Kidney (tissue), 13 donors: ENCODE measurements at regions not wholly inside any gene's neighbourhood (a gene's known extent, or its start where the extent isn't known, plus 50 kb on each side); places are given as distances from the start of the nearest gene placed in this dataset.

Source experiments
- DNase-seq, 5 donors: peaks; one replicate each; pipeline ENCODE4 v3.0.0-alpha.2; 2013 to 2020
- FAIRE-seq: peaks from 2 replicates; lab custom pipeline; 2012; peaks lifted over from hg19 to GRCh38; lab: Jason Lieb, UNC
- H3K27ac ChIP-seq, 2 donors: one replicate each; pipeline ENCODE4 v1.7.0; 2013; ENCODE audit warnings: low read depth in 2 of 2, low read length in 2 of 2, inconsistent platforms in 1 of 2
- H3K27me3 ChIP-seq: one replicate; pipeline ENCODE4 v1.7.1; 2013; ENCODE audit warnings: low read length, inconsistent platforms; ENCODE audit not compliant: control insufficient read depth, insufficient read depth
- H3K36me3 ChIP-seq, 3 donors: one replicate each; pipeline versions ENCODE4 v1.7.0 to v1.7.1; 2013; ENCODE audit warnings: low read length in 3 of 3, control low read depth in 1 of 3, inconsistent platforms in 1 of 3; ENCODE audit not compliant: insufficient read depth in 3 of 3, control insufficient read depth in 2 of 3
- H3K4me1 ChIP-seq, 3 donors: one replicate each; pipeline versions ENCODE4 v1.7.0 to v1.7.1; 2013; ENCODE audit warnings: low read length in 3 of 3, inconsistent platforms in 1 of 3, low read depth in 1 of 3; ENCODE audit not compliant: control insufficient read depth in 2 of 3, insufficient read depth in 2 of 3
- H3K4me3 ChIP-seq, 3 donors: one replicate each; pipeline versions ENCODE4 v1.7.0 to v1.8.1; 2013; ENCODE audit warnings: low read length in 3 of 3, control low read depth in 1 of 3, inconsistent platforms in 1 of 3
- H3K9ac ChIP-seq, 3 donors: one replicate each; pipeline versions ENCODE4 v1.7.0 to v1.7.1; 2013; ENCODE audit warnings: low read length in 3 of 3, control low read depth in 1 of 3, inconsistent platforms in 1 of 3
- H3K9me3 ChIP-seq, 3 donors: one replicate each; pipeline versions ENCODE4 v1.7.0 to v1.7.1; 2013; ENCODE audit warnings: low read length in 3 of 3, control low read depth in 1 of 3, inconsistent platforms in 1 of 3; ENCODE audit not compliant: control insufficient read depth in 2 of 3, insufficient read depth in 1 of 3
- intact Hi-C: fragments of 100-400 bp; cut with DNase I; formaldehyde crosslinking; loops from one replicate; pipeline ENCODE4 v1.11.1; 2022
- TF ChIP-seq, protein P1 (sequence below): IDR thresholded peaks from 3 replicates; pipeline ENCODE4 v1.5.1; 2012; ENCODE audit warnings: mild to moderate bottlenecking, moderate library complexity, borderline replicate concordance; ENCODE audit not compliant: insufficient read depth; ENCODE audit errors: extremely low read depth
- donor health status: control.
- donor health status: control.
- donor health status: control.
- donor health status: control.
- donor health status: control.
- donor health status: DM: yes; HTN: yes; CAD: no.
- donor health status: Normal renal cell carcinoma (clear cell type).

- FAIRE-seq (no peak), DNase-seq (peak in 1 of 5 donors; percentile 65)
- no peak overlapping the region for H3K27ac ChIP-seq
- no peaks in the 10 kb centered on the region for H3K27me3 ChIP-seq
- no peaks in the 10 kb centered on the region for H3K9me3 ChIP-seq
- no peaks in the 10 kb centered on the region for H3K4me1 ChIP-seq
- no peak overlapping the region for H3K9ac ChIP-seq
- H3K36me3 ChIP-seq: no peaks in the 10 kb centered on the region
- TF ChIP-seq, protein P1, sequence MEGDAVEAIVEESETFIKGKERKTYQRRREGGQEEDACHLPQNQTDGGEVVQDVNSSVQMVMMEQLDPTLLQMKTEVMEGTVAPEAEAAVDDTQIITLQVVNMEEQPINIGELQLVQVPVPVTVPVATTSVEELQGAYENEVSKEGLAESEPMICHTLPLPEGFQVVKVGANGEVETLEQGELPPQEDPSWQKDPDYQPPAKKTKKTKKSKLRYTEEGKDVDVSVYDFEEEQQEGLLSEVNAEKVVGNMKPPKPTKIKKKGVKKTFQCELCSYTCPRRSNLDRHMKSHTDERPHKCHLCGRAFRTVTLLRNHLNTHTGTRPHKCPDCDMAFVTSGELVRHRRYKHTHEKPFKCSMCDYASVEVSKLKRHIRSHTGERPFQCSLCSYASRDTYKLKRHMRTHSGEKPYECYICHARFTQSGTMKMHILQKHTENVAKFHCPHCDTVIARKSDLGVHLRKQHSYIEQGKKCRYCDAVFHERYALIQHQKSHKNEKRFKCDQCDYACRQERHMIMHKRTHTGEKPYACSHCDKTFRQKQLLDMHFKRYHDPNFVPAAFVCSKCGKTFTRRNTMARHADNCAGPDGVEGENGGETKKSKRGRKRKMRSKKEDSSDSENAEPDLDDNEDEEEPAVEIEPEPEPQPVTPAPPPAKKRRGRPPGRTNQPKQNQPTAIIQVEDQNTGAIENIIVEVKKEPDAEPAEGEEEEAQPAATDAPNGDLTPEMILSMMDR: no peak
- no peak overlapping the region for H3K4me3 ChIP-seq
- intact Hi-C loops: no loop called here
These were observed 202.4 kb upstream of the PRDM9 start for GRCh38 chr5:23305055-23305454.

- DNase-seq: no peak
- H3K4me3 ChIP-seq: no peak overlapping the region
- no peak for FAIRE-seq
- intact Hi-C loops: no loop called here
- no peaks in the 10 kb centered on the region for H3K9me3 ChIP-seq
- TF ChIP-seq, protein P1: no peak
- H3K9ac ChIP-seq: no peak overlapping the region
- H3K27me3 ChIP-seq: no peaks in the 10 kb centered on the region
- H3K27ac ChIP-seq: no peak overlapping the region
- no peaks in the 10 kb centered on the region for H3K4me1 ChIP-seq
- H3K36me3 ChIP-seq: no peaks in the 10 kb centered on the region
These were observed 203.6 kb upstream of the PRDM9 start for GRCh38 chr5:23303836-23304235.

DNA sequence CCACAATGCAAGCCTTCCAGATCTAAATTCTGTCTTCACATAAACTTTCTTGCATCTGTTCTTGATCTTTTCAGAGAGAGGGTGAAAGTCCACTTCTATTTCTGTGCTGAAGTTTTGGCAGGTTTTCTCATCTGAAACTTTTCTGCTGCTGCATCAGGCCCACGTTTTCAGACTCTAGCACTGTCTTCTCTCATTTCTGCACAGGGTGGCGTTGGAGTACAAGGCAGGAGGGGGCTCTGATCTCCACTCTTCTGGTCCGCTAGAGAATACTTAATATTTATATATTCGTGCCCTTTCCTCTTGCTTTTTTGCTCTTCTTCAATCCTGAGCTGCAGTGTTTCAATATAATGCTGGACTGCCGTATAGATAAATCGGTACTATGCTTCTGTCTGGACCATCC, 204.0 kb upstream of the PRDM9 start:
- intact Hi-C loops: no loop called here
- H3K4me3 ChIP-seq: no peak overlapping the region

More for the DNA sequence above, 204.0 kb upstream of the PRDM9 start:
- DNase-seq: no peak
- Histone ChIP-seq H3K27me3 (no peaks in the 10 kb centered on the region), H3K9me3 (no peaks in the 10 kb centered on the region), H3K36me3 (no peaks in the 10 kb centered on the region), H3K4me1 (no peaks in the 10 kb centered on the region), H3K27ac (no peak overlapping the region), H3K9ac (no peak overlapping the region)
- FAIRE-seq: no peak
- TF ChIP-seq, protein P1: no peak
